WERI-Rb-1 (cell line): ENCODE measurements at regions not wholly inside any gene's neighbourhood (a gene's known extent, or its start where the extent isn't known, plus 50 kb on each side); places are given as distances from the start of the nearest gene placed in this dataset.

Source experiments
- DNase-seq: peaks from one replicate; pipeline ENCODE4 v3.0.0-alpha.2; 2020
- H3K27ac ChIP-seq: fragments of 250-450 bp; sonication (Bioruptor Pico); 2 replicates; pipeline ENCODE4 v1.5.1; 2020; ENCODE audit warnings: mild to moderate bottlenecking, moderate library complexity
- H3K27me3 ChIP-seq: fragments of 250-450 bp; sonication (Bioruptor Pico); 2 replicates; pipeline ENCODE4 v1.5.1; 2021; ENCODE audit warnings: mild to moderate bottlenecking, low read depth, moderate library complexity; ENCODE audit not compliant: insufficient read depth, severe bottlenecking
- H3K36me3 ChIP-seq: fragments of 250-450 bp; sonication (Bioruptor Pico); 2 replicates; pipeline ENCODE4 v1.5.1; 2020; ENCODE audit warnings: mild to moderate bottlenecking, moderate library complexity
- H3K4me3 ChIP-seq: 2 replicates; pipeline ENCODE4 v1.5.1; 2011; ENCODE audit warnings: low read depth, mild to moderate bottlenecking, control low read depth, low read length
- H3K9me3 ChIP-seq: fragments of 250-450 bp; sonication (Bioruptor Pico); 2 replicates; pipeline ENCODE4 v1.5.1; 2021; ENCODE audit warnings: mild to moderate bottlenecking, moderate library complexity; ENCODE audit not compliant: severe bottlenecking
- CTCF ChIP-seq: IDR thresholded peaks from 2 replicates; pipeline ENCODE4 v1.5.1; 2011; ENCODE audit warnings: low read depth, mild to moderate bottlenecking, control low read depth, inconsistent platforms, low read length

- TF ChIP-seq CTCF, result no peak
- DNase-seq, result no peak
- Histone ChIP-seq H3K27me3 (no peaks in the 10 kb centered on the region), H3K9me3 (no peaks in the 10 kb centered on the region), H3K27ac (no peak overlapping the region), H3K36me3 (no peaks in the 10 kb centered on the region), H3K4me3 (no peak overlapping the region)
These were observed 2534.9 kb downstream of the PCDH7 start for GRCh38 chr4:33255094-33255493.

GRCh38 chr4:33255507-33255906 lies 2535.3 kb downstream of the PCDH7 start:
- no peak for DNase-seq
- no peaks in the 10 kb centered on the region for H3K9me3 ChIP-seq
- H3K4me3 ChIP-seq, result no peak overlapping the region
- no peak for TF ChIP-seq CTCF
- H3K27ac ChIP-seq, result no peak overlapping the region
- no peaks in the 10 kb centered on the region for H3K36me3 ChIP-seq
- H3K27me3 ChIP-seq, result no peaks in the 10 kb centered on the region

- Histone ChIP-seq H3K36me3 (no peaks in the 10 kb centered on the region), H3K9me3 (no peaks in the 10 kb centered on the region), H3K27ac (no peak overlapping the region), H3K4me3 (no peak overlapping the region), H3K27me3 (no peaks in the 10 kb centered on the region)
- DNase-seq, result no peak
- TF ChIP-seq CTCF, result no peak
These were observed 2542.7 kb downstream of the PCDH7 start for GRCh38 chr4:33262824-33263223.

- H3K36me3 ChIP-seq, result no peaks in the 10 kb centered on the region
- H3K9me3 ChIP-seq, result no peaks in the 10 kb centered on the region
- no peaks in the 10 kb centered on the region for H3K27me3 ChIP-seq
- no peak for TF ChIP-seq CTCF
- DNase-seq, result peak; percentile 23
- H3K27ac ChIP-seq, result no peak overlapping the region
- no peak overlapping the region for H3K4me3 ChIP-seq
These were observed 2548.6 kb downstream of the PCDH7 start for GRCh38 chr4:33268776-33269175.

- no peak for DNase-seq
- Histone ChIP-seq H3K36me3 (no peaks in the 10 kb centered on the region), H3K27ac (no peak overlapping the region), H3K4me3 (no peak overlapping the region), H3K9me3 (no peaks in the 10 kb centered on the region), H3K27me3 (no peaks in the 10 kb centered on the region)
- no peak for TF ChIP-seq CTCF
These were observed 2550.2 kb downstream of the PCDH7 start for GRCh38 chr4:33270403-33270802.

GRCh38 chr4:33272722-33273121 lies 2552.6 kb downstream of the PCDH7 start:
- no peaks in the 10 kb centered on the region for H3K9me3 ChIP-seq
- no peak overlapping the region for H3K4me3 ChIP-seq
- DNase-seq, result no peak
- H3K27ac ChIP-seq, result no peak overlapping the region
- no peaks in the 10 kb centered on the region for H3K27me3 ChIP-seq
- no peaks in the 10 kb centered on the region for H3K36me3 ChIP-seq
- no peak for TF ChIP-seq CTCF
